Hepatocyte (in vitro differentiated cells): ENCODE measurements at regions not wholly inside any gene's neighbourhood (a gene's known extent, or its start where the extent isn't known, plus 50 kb on each side); places are given as distances from the start of the nearest gene placed in this dataset.
A peak's percentile ranks its signal among the peaks of the same experiment; 100 is the strongest.

Experiments used
- DNase-seq: peaks from one replicate; pipeline ENCODE4 v3.0.0-alpha.2; 2016; ENCODE audit warnings: low spot score
- H2AFZ ChIP-seq: fragments of 200-600 bp; sonication (generic); 2 replicates; pipeline ENCODE4 v1.6.0; 2016; ENCODE audit warnings: antibody characterized with exemption, mild to moderate bottlenecking
- H3K27ac ChIP-seq: fragments of 200-600 bp; sonication (generic); 2 replicates; pipeline ENCODE4 v1.5.1; 2016; ENCODE audit warnings: mild to moderate bottlenecking
- H3K27me3 ChIP-seq: fragments of 200-600 bp; sonication (generic); 2 replicates; pipeline ENCODE4 v1.6.1; 2016
- H3K36me3 ChIP-seq: fragments of 200-600 bp; sonication (generic); replicated peaks from 2 replicates; pipeline ENCODE4 v1.5.1; 2016; ENCODE audit warnings: low read depth; ENCODE audit not compliant: insufficient read depth
- H3K4me1 ChIP-seq: fragments of 200-600 bp; sonication (generic); 2 replicates; pipeline ENCODE4 v1.5.1; 2016; ENCODE audit warnings: mild to moderate bottlenecking, moderate library complexity; ENCODE audit not compliant: insufficient read depth
- H3K4me2 ChIP-seq: fragments of 200-600 bp; sonication (generic); 2 replicates; pipeline ENCODE4 v1.6.0; 2016
- H3K4me3 ChIP-seq: fragments of 200-600 bp; sonication (generic); 2 replicates; pipeline ENCODE4 v1.5.1; 2016; ENCODE audit warnings: mild to moderate bottlenecking
- H3K79me2 ChIP-seq: fragments of 200-600 bp; sonication (generic); 2 replicates; pipeline ENCODE4 v1.6.0; 2017; ENCODE audit warnings: mild to moderate bottlenecking
- H3K9me2 ChIP-seq: fragments of 200-600 bp; sonication (generic); replicated peaks from 2 replicates; pipeline ENCODE4 v1.6.0; 2017; ENCODE audit warnings: mild to moderate bottlenecking; ENCODE audit not compliant: insufficient read depth
- H3K9me3 ChIP-seq: fragments of 200-600 bp; sonication (generic); 2 replicates; pipeline ENCODE4 v1.5.1; 2016; ENCODE audit warnings: low read depth, mild to moderate bottlenecking
- H4K20me1 ChIP-seq: fragments of 200-600 bp; sonication (generic); 2 replicates; pipeline ENCODE4 v1.6.0; 2016; ENCODE audit warnings: mild to moderate bottlenecking; ENCODE audit not compliant: insufficient read depth, poor library complexity, severe bottlenecking
- CTCF ChIP-seq: fragments of 200-600 bp; sonication (generic); IDR thresholded peaks from 2 replicates; pipeline ENCODE4 v1.5.1; 2016; ENCODE audit warnings: antibody characterized with exemption, mild to moderate bottlenecking; ENCODE audit not compliant: poor library complexity
- EZH2 ChIP-seq: fragments of 200-600 bp; sonication (generic); IDR thresholded peaks from 2 replicates; pipeline ENCODE4 v1.6.1; 2016; ENCODE audit warnings: antibody characterized with exemption, mild to moderate bottlenecking, borderline replicate concordance
- EZH2phosphoT487 ChIP-seq: fragments of 200-600 bp; sonication (generic); IDR thresholded peaks from one replicate; pipeline ENCODE4 v1.6.1; 2018; ENCODE audit warnings: antibody characterized with exemption, mild to moderate bottlenecking, low read depth, moderate library complexity; ENCODE audit not compliant: unreplicated experiment, severe bottlenecking
- WGBS: methylation state at CpG from one replicate; pipeline ENCODE4 v1.1.6; 2016; ENCODE audit warnings: low lambda C conversion rate; ENCODE audit errors: missing lambda C conversion rate; 5-methylcytosine and 5-hydroxymethylcytosine counted together

- H2AFZ ChIP-seq = no peak overlapping the region
- 87% methylated on average over 8 of the region's 8 CpGs for WGBS
- no peak for DNase-seq
- H3K27ac ChIP-seq = no peak overlapping the region
- no peaks in the 10 kb centered on the region for H3K36me3 ChIP-seq
- no peaks in the 10 kb centered on the region for H3K9me3 ChIP-seq
- no peaks in the 10 kb centered on the region for H3K9me2 ChIP-seq
- H3K4me2 ChIP-seq = no peak overlapping the region
- TF ChIP-seq EZH2phosphoT487 (no peak), EZH2 (no peak), CTCF (no peak)
- H3K4me1 ChIP-seq = peaks cover 13% of the 10 kb centered on the region
- no peaks in the 10 kb centered on the region for H3K27me3 ChIP-seq
- H3K4me3 ChIP-seq = no peak overlapping the region
- H4K20me1 ChIP-seq = no peaks in the 10 kb centered on the region
- no peaks in the 10 kb centered on the region for H3K79me2 ChIP-seq
Observed at GRCh38 chr20:50436696-50437095, 73.5 kb upstream of the PTPN1 start.

- Histone ChIP-seq H3K4me1 (peaks cover 19% of the 10 kb centered on the region), H3K79me2 (no peaks in the 10 kb centered on the region), H3K4me2 (no peak overlapping the region), H3K9me2 (no peaks in the 10 kb centered on the region), H3K27ac (peak overlapping the region; percentile 89), H4K20me1 (no peaks in the 10 kb centered on the region), H3K36me3 (no peaks in the 10 kb centered on the region), H3K27me3 (no peaks in the 10 kb centered on the region), H3K4me3 (no peak overlapping the region), H2AFZ (no peak overlapping the region), H3K9me3 (no peaks in the 10 kb centered on the region)
- TF ChIP-seq EZH2 (no peak), EZH2phosphoT487 (no peak), CTCF (no peak)
- DNase-seq = peak; percentile 58
- WGBS = 80% methylated on average over 9 of the region's 9 CpGs
Observed at GRCh38 chr20:50438986-50439407, 71.2 kb upstream of the PTPN1 start.

- no peaks in the 10 kb centered on the region for H3K79me2 ChIP-seq
- H3K27ac ChIP-seq = peak overlapping the region; percentile 89
- H3K27me3 ChIP-seq = no peaks in the 10 kb centered on the region
- WGBS = 99% methylated on average over 7 of the region's 7 CpGs
- H2AFZ ChIP-seq = no peak overlapping the region
- H3K36me3 ChIP-seq = no peaks in the 10 kb centered on the region
- peaks cover 19% of the 10 kb centered on the region for H3K4me1 ChIP-seq
- H3K9me3 ChIP-seq = no peaks in the 10 kb centered on the region
- no peaks in the 10 kb centered on the region for H4K20me1 ChIP-seq
- no peak overlapping the region for H3K4me2 ChIP-seq
- DNase-seq = no peak
- H3K4me3 ChIP-seq = no peak overlapping the region
- TF ChIP-seq EZH2 (no peak), EZH2phosphoT487 (no peak), CTCF (no peak)
- H3K9me2 ChIP-seq = no peaks in the 10 kb centered on the region
Observed at GRCh38 chr20:50439539-50440453, 70.4 kb upstream of the PTPN1 start.
